ENCODE measurements at regions not wholly inside any gene's neighbourhood (a gene's known extent, or its start where the extent isn't known, plus 50 kb on each side); places are given as distances from the start of the nearest gene placed in this dataset.
"Not testable (repeated sequence)": the region's sequence is repeated elsewhere in the genome, so short reads cannot be mapped to it uniquely, and the experiment has no call there.

DNA sequence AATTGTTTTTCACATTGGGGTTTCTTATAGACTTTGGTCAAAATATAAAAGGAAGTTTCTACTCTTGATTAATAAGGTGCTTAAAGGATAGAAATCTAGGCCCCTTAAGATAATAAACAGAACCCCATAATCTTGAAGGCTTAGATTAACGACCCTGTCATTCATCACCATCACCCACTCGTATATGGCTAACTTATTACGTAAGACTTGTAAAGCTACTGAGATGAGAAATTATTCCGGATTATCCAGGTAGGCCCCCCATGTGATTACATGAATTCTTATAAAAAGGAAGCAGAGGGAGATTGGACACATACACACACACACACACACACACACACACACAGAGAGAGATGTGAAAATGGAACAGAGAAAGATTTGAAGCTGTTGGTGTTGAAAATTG is 1489.2 kb upstream of the TENM4 start:
- TF ChIP-seq, protein P1, sequence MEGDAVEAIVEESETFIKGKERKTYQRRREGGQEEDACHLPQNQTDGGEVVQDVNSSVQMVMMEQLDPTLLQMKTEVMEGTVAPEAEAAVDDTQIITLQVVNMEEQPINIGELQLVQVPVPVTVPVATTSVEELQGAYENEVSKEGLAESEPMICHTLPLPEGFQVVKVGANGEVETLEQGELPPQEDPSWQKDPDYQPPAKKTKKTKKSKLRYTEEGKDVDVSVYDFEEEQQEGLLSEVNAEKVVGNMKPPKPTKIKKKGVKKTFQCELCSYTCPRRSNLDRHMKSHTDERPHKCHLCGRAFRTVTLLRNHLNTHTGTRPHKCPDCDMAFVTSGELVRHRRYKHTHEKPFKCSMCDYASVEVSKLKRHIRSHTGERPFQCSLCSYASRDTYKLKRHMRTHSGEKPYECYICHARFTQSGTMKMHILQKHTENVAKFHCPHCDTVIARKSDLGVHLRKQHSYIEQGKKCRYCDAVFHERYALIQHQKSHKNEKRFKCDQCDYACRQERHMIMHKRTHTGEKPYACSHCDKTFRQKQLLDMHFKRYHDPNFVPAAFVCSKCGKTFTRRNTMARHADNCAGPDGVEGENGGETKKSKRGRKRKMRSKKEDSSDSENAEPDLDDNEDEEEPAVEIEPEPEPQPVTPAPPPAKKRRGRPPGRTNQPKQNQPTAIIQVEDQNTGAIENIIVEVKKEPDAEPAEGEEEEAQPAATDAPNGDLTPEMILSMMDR (IDR thresholded peaks at IDR 0.05), result no peak
- no peak for DNase-seq (ENCODE audit: low spot score)
- no peak overlapping the region for H3K4me3 ChIP-seq
- H3K27ac ChIP-seq, result no peak overlapping the region

DNA sequence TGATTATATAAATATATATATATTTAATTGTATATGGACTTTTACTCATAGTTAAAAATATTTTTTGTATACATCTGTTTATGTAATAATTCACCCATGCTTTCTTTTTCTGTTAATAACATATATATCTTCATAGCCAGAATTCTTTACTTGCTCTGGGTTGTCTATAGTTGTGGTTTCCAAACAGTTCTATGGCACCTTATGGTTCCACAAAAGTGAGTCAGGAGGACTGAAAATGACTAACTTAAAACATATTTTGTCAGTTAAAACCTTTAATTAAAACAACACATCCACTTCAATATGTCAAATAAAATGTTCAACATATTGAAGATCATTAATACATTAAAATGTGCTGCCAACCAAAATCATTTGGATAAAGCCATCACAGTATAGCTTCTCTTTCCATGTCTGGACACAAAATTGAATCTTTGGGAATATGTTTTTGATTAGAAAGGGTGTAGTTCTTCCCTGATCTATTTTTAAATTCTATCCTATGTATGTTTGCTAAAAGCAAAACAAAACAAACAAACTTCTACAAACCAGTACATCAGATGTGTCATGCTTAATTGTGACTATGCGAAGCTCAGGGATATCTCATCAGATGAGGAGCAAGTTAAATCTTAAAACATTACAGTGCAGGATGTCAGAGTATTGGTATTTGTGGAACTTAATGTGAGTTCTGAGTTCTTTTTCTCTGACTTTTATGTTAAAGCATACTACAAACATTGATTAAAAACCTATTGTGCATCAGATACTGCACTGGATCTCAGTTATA is 1488.4 kb upstream of the TENM4 start:
- Histone ChIP-seq H3K27ac (no peak overlapping the region), H3K4me3 (no peak overlapping the region)
- TF ChIP-seq, protein P1 (IDR thresholded peaks at IDR 0.05), result no peak
- DNase-seq (ENCODE audit: low spot score), result no peak

DNA sequence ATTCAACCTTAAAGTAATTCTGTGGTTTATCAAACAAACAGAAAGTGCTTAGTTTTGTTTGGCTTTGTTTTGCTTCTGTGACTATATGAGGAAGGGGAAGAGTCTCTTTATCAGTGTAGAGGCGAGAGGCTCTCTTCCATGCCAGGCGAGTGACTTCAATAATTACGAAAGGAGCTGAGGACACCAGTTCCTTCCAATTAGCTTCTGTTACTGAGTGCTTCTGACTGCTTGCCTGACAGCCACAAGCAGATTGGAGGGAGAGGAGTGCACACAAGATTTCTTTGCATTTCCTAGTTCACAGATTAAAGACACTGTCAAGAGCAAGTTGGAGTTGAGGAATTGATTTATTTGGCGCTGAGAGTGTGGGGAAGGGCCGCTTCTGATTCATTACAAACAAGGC is 1484.5 kb upstream of the TENM4 start:
- Histone ChIP-seq H3K4me3 (no peak overlapping the region), H3K27ac (no peak overlapping the region)
- no peak for DNase-seq (ENCODE audit: low spot score)
- TF ChIP-seq, protein P1 (IDR thresholded peaks at IDR 0.05), result no peak

DNA sequence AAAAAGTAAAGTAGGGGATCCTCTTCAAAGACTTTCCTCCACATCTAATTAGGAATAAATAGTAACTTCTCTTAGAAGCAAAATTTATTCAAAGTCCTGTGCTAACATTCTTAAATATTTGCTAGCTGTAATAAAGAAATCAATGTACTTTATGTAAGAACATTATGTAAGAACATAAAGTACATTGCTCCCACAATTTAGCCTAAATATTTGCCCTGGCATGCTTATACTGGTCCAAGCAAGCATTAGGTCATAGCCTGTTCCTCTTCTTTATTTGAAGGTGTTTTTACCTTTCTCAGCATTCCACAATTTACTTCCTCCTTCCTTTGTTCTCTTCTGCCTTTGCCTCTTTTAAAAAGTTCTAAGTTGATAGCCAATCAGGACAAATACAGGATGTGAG is 1480.5 kb upstream of the TENM4 start:
- not testable (repeated sequence) for DNase-seq (ENCODE audit: low spot score); H3K4me3 ChIP-seq; H3K27ac ChIP-seq

DNA sequence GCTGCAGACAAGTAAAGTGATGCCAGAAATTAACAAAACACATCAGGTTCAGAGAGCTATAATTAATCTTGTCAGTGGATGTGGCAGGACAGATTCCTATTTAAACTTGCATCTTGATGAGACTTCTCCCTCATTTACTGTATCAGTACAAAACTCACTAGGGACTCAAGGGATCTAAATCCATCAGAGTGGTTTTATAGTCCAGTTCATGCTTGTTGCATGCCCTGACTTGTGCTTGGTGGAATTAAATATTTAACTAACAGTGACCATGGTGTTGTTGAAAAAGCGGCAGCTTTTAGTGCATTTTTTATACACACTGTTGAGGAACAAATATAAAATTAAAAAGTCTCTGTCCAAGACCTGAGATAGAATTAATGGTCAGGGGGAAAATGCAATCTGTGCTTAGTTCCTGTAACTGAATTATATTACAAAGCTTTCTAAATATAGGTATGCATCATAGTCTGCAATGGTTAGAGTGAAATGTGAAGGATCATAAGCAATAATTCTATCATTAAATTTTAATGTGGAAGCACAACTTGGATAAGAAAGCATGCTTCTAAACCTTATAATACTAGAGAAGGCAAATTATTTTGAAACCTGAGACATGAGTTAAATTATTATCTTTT is 1475.5 kb upstream of the TENM4 start:
- Histone ChIP-seq H3K27ac (no peak overlapping the region), H3K4me3 (no peak overlapping the region)
- TF ChIP-seq, protein P1 (IDR thresholded peaks at IDR 0.05), result no peak
- no peak for DNase-seq (ENCODE audit: low spot score)

DNA sequence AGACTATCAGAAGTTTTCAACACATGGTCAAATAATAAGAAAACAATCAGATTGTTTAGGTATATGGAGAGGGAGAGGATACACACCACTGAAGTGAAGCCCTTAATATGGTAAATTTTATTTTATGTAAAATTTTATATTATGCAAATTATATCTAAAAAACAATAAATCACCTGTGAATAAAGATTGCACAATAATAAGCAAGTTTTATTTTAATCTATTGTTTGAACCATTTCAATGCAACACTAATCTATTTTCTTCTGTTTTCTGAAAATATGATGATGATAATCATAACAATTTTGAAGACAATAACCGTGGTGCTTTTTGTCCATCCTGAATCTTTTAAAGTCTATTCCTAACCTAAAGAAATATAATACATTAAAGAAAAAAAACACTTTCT is 1473.5 kb upstream of the TENM4 start:
- no peak for DNase-seq (ENCODE audit: low spot score)
- H3K4me3 ChIP-seq, result no peak overlapping the region
- TF ChIP-seq, protein P1 (IDR thresholded peaks at IDR 0.05), result no peak
- no peak overlapping the region for H3K27ac ChIP-seq

DNA sequence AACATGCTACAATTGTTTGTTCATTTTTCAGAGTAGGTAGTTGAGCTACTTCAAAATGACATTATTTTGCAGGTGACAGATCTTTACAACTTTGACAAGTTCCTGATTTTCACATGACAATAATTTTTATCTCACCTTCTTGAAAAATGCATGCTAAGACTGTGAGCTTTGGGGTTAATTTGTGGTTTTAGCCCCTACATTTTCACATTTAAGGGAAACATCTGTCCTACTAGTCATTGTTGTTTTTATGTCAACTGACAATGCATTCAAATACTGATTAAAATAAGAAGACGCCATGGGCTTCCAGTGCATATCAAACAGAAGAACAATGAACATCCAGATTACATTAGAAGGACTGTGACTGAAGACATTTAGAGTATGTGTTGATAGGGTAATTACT is 1470.8 kb upstream of the TENM4 start:
- TF ChIP-seq, protein P1 (IDR thresholded peaks at IDR 0.05), result no peak
- no peak for DNase-seq (ENCODE audit: low spot score)

More for the DNA sequence above, 1470.8 kb upstream of the TENM4 start:
- Histone ChIP-seq H3K4me3 (no peak overlapping the region), H3K27ac (no peak overlapping the region)

Data from coronary artery (tissue), 2 donors.